ENCODE measurements at regions not wholly inside any gene's neighbourhood (a gene's known extent, or its start where the extent isn't known, plus 50 kb on each side); places are given as distances from the start of the nearest gene placed in this dataset.

GRCh38 chr2:181370126-181370525 lies 87.1 kb upstream of the ITGA4 start:
- no peak overlapping the region for H2AFZ ChIP-seq (ENCODE audit: control insufficient read depth, low read length)
- FAIRE-seq: no peak
- H3K79me2 ChIP-seq (ENCODE audit: control insufficient read depth, insufficient read depth, low read length): no peaks in the 10 kb centered on the region
- dilution Hi-C loops (cut with MboI; ENCODE audit: extremely low pct_ligation_motif_present, low sequenced_read_pairs): no loop called here
- H3K9me1 ChIP-seq (ENCODE audit: control insufficient read depth, extremely low read depth, insufficient read depth, low read length): no peaks in the 10 kb centered on the region
- no peak overlapping the region for H3K4me2 ChIP-seq (ENCODE audit: control insufficient read depth, extremely low read depth, insufficient read depth, low read depth, low read length)
- H3K27me3 ChIP-seq (ENCODE audit: control insufficient read depth, extremely low read depth, insufficient read depth, low read length): no peaks in the 10 kb centered on the region
- TF ChIP-seq CTCF (optimal IDR thresholded peaks at IDR 0.05 in 1 of 3, IDR thresholded peaks at IDR 0.05 in 1 of 3, conservative IDR thresholded peaks at IDR 0.05 in 1 of 3; ENCODE audit: extremely low read depth in 1 of 3, insufficient read depth in 2 of 3, low read length in 3 of 3): no peak
- TF ChIP-seq EZH2 (IDR thresholded peaks at IDR 0.05; ENCODE audit: low read length): no peak
- H4K20me1 ChIP-seq (ENCODE audit: control insufficient read depth, extremely low read depth, insufficient read depth, low read length): no peaks in the 10 kb centered on the region
- H3K4me1 ChIP-seq (ENCODE audit: control insufficient read depth, extremely low read depth, insufficient read depth, low read length): no peaks in the 10 kb centered on the region
- H3K9me3 ChIP-seq (ENCODE audit: control insufficient read depth, low read depth, low read length): no peaks in the 10 kb centered on the region
- H3K27ac ChIP-seq (ENCODE audit: control insufficient read depth, insufficient read depth, low read length): no peak overlapping the region
- H3K36me3 ChIP-seq (ENCODE audit: control insufficient read depth in 2 of 2, extremely low read depth in 1 of 2, insufficient read depth in 2 of 2, low read length in 2 of 2): no peaks in the 10 kb centered on the region
- DNase-seq (ENCODE audit: low read depth, low spot score): no peak
- H3K9ac ChIP-seq (ENCODE audit: control insufficient read depth, extremely low read depth, insufficient read depth, low read length): no peak overlapping the region
- no peak overlapping the region for H3K4me3 ChIP-seq (ENCODE audit: control insufficient read depth in 2 of 3, extremely low read depth in 1 of 3, insufficient read depth in 2 of 3, low read depth in 1 of 3, low read length in 3 of 3)

GRCh38 chr2:181371195-181371594 lies 86.0 kb upstream of the ITGA4 start:
- Histone ChIP-seq H2AFZ (ENCODE audit: control insufficient read depth, low read length) (no peak overlapping the region), H3K4me2 (ENCODE audit: control insufficient read depth, extremely low read depth, insufficient read depth, low read depth, low read length) (no peak overlapping the region), H3K9me3 (ENCODE audit: control insufficient read depth, low read depth, low read length) (no peaks in the 10 kb centered on the region), H3K36me3 (ENCODE audit: control insufficient read depth in 2 of 2, extremely low read depth in 1 of 2, insufficient read depth in 2 of 2, low read length in 2 of 2) (no peaks in the 10 kb centered on the region), H3K79me2 (ENCODE audit: control insufficient read depth, insufficient read depth, low read length) (no peaks in the 10 kb centered on the region), H3K9me1 (ENCODE audit: control insufficient read depth, extremely low read depth, insufficient read depth, low read length) (no peaks in the 10 kb centered on the region), H4K20me1 (ENCODE audit: control insufficient read depth, extremely low read depth, insufficient read depth, low read length) (no peaks in the 10 kb centered on the region), H3K9ac (ENCODE audit: control insufficient read depth, extremely low read depth, insufficient read depth, low read length) (no peak overlapping the region), H3K27ac (ENCODE audit: control insufficient read depth, insufficient read depth, low read length) (no peak overlapping the region), H3K4me3 (ENCODE audit: control insufficient read depth in 2 of 3, extremely low read depth in 1 of 3, insufficient read depth in 2 of 3, low read depth in 1 of 3, low read length in 3 of 3) (no peak overlapping the region), H3K27me3 (ENCODE audit: control insufficient read depth, extremely low read depth, insufficient read depth, low read length) (peaks cover under 1% of the 10 kb centered on the region), H3K4me1 (ENCODE audit: control insufficient read depth, extremely low read depth, insufficient read depth, low read length) (no peaks in the 10 kb centered on the region)
- FAIRE-seq (no peak), DNase-seq (ENCODE audit: low read depth, low spot score) (no peak)
- dilution Hi-C loops (cut with MboI; ENCODE audit: extremely low pct_ligation_motif_present, low sequenced_read_pairs): no loop called here
- no peak for TF ChIP-seq EZH2 (IDR thresholded peaks at IDR 0.05; ENCODE audit: low read length)
- no peak for TF ChIP-seq CTCF (optimal IDR thresholded peaks at IDR 0.05 in 1 of 3, IDR thresholded peaks at IDR 0.05 in 1 of 3, conservative IDR thresholded peaks at IDR 0.05 in 1 of 3; ENCODE audit: extremely low read depth in 1 of 3, insufficient read depth in 2 of 3, low read length in 3 of 3)
